Endothelial cell of umbilical vein (primary cell): ENCODE measurements at regions not wholly inside any gene's neighbourhood (a gene's known extent, or its start where the extent isn't known, plus 50 kb on each side); places are given as distances from the start of the nearest gene placed in this dataset.

Experiments used
- EZH2 ChIP-seq: IDR thresholded peaks from 2 replicates; pipeline ENCODE4 v1.6.1; 2012; ENCODE audit warnings: borderline replicate concordance, low read depth, mild to moderate bottlenecking, moderate library complexity, low read length, inconsistent platforms; ENCODE audit not compliant: severe bottlenecking
- GATA2 ChIP-seq: IDR thresholded peaks from 2 replicates; pipeline ENCODE4 v1.7.0; 2011; ENCODE audit warnings: low read depth, mild to moderate bottlenecking, moderate library complexity, mixed read lengths, low read length; ENCODE audit not compliant: insufficient read length, insufficient read depth
- MYC ChIP-seq: IDR thresholded peaks from one replicate; pipeline ENCODE4 v1.6.1; 2011; ENCODE audit warnings: mild to moderate bottlenecking, low read depth, low read length
- POLR2A ChIP-seq: IDR thresholded peaks from 2 replicates; pipeline ENCODE4 v1.6.1; 2012; ENCODE audit warnings: low read depth, mild to moderate bottlenecking, control low read depth, low read length
- POLR2AphosphoS5 ChIP-seq: IDR thresholded peaks from 2 replicates; pipeline ENCODE4 v1.6.1; 2012; ENCODE audit warnings: low read depth, mild to moderate bottlenecking, control low read depth, low read length, moderate library complexity; ENCODE audit not compliant: insufficient read depth
- TF ChIP-seq, protein P1 (sequence below), 2 donors: IDR thresholded peaks; 1 replicate in 1 of 2; 2 replicates in 1 of 2; pipeline ENCODE4 v1.5.1; 2011; ENCODE audit warnings: low read length in 2 of 2, mild to moderate bottlenecking in 2 of 2, moderate library complexity in 2 of 2, control low read depth in 1 of 2, inconsistent platforms in 1 of 2, low read depth in 1 of 2; ENCODE audit not compliant: insufficient read depth in 1 of 2; ENCODE audit errors: extremely low read depth in 1 of 2

DNA sequence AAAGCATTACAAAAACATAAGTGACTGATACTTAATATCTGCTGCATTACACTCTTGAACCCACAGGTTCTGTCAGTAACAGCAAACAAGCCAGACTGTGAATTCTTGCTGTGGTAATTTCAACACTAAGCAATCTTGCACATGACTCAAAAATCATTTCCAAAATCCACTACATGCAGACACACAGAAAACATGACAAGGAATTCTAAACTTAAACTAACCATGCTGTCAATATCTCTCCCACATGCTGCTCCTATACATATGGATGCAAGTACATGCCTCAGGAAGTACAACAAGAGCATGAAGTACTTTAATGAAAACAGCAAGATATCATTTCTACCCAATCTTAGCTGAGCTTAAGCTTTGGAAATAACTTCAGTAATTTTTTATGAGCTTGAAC lies 890.2 kb upstream of the KCND2 start:
- no peak for TF ChIP-seq POLR2A
- TF ChIP-seq, protein P1, sequence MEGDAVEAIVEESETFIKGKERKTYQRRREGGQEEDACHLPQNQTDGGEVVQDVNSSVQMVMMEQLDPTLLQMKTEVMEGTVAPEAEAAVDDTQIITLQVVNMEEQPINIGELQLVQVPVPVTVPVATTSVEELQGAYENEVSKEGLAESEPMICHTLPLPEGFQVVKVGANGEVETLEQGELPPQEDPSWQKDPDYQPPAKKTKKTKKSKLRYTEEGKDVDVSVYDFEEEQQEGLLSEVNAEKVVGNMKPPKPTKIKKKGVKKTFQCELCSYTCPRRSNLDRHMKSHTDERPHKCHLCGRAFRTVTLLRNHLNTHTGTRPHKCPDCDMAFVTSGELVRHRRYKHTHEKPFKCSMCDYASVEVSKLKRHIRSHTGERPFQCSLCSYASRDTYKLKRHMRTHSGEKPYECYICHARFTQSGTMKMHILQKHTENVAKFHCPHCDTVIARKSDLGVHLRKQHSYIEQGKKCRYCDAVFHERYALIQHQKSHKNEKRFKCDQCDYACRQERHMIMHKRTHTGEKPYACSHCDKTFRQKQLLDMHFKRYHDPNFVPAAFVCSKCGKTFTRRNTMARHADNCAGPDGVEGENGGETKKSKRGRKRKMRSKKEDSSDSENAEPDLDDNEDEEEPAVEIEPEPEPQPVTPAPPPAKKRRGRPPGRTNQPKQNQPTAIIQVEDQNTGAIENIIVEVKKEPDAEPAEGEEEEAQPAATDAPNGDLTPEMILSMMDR (IDR thresholded peaks at IDR 0.05; ENCODE audit: extremely low read depth in 1 of 2, insufficient read depth in 1 of 2, low read depth in 1 of 2, low read length in 2 of 2) = no peak
- TF ChIP-seq GATA2 = no peak
- TF ChIP-seq POLR2AphosphoS5 = no peak
- no peak for TF ChIP-seq EZH2
- TF ChIP-seq MYC = no peak
